ENCODE measurements at regions not wholly inside any gene's neighbourhood (a gene's known extent, or its start where the extent isn't known, plus 50 kb on each side); places are given as distances from the start of the nearest gene placed in this dataset.

DNA sequence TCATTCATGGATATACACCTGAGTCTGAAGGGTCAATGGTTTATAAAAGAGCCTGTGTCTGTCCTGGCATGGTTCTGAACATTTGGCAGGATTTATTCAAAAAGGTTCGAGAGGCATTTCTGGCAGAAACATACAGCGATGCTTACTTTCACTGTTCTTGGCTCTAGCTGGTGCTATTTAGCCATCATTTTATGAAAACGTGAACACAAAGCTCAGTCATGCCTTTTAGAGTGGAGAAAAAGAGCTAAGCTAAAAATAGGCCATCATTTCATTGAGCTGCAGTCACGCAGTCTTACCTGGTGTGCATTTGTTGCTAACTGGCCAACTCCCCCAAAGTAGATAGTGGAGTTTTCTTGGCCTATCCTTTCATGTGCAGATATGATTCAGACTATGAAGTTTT lies 1209.5 kb downstream of the SLC16A7 start:
- DNase-seq (ENCODE audit: low spot score): no peak
- Histone ChIP-seq H3K4me3 (ENCODE audit: low read depth, low read length, poor library complexity, severe bottlenecking) (no peak overlapping the region), H3K27ac (ENCODE audit: low read depth, low read length, poor library complexity, severe bottlenecking) (no peak overlapping the region), H3K9me2 (ENCODE audit: insufficient read depth, low read length) (no peaks in the 10 kb centered on the region), H3K9me3 (ENCODE audit: low read length) (no peaks in the 10 kb centered on the region), H4K20me1 (ENCODE audit: insufficient read depth, low read length) (no peaks in the 10 kb centered on the region), H3K36me3 (ENCODE audit: insufficient read depth, low read length) (no peaks in the 10 kb centered on the region), H3K79me2 (ENCODE audit: insufficient read depth, low read depth, low read length) (no peaks in the 10 kb centered on the region), H3K4me1 (ENCODE audit: insufficient read depth, low read length, poor library complexity, severe bottlenecking) (no peaks in the 10 kb centered on the region), H3K4me2 (ENCODE audit: low read length) (no peak overlapping the region), H2AFZ (ENCODE audit: low read length) (no peak overlapping the region)
- TF ChIP-seq, protein P1, sequence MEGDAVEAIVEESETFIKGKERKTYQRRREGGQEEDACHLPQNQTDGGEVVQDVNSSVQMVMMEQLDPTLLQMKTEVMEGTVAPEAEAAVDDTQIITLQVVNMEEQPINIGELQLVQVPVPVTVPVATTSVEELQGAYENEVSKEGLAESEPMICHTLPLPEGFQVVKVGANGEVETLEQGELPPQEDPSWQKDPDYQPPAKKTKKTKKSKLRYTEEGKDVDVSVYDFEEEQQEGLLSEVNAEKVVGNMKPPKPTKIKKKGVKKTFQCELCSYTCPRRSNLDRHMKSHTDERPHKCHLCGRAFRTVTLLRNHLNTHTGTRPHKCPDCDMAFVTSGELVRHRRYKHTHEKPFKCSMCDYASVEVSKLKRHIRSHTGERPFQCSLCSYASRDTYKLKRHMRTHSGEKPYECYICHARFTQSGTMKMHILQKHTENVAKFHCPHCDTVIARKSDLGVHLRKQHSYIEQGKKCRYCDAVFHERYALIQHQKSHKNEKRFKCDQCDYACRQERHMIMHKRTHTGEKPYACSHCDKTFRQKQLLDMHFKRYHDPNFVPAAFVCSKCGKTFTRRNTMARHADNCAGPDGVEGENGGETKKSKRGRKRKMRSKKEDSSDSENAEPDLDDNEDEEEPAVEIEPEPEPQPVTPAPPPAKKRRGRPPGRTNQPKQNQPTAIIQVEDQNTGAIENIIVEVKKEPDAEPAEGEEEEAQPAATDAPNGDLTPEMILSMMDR (conservative IDR thresholded peaks at IDR 0.05; ENCODE audit: low read length): no peak
- TF ChIP-seq EZH2phosphoT487 (IDR thresholded peaks at IDR 0.05; ENCODE audit: borderline replicate concordance, low read depth, low read length): no peak
- no TSS peak for BruUV-seq (replicated peaks)
- POLR2A ChIA-PET: no interaction called here
- intact Hi-C loops (cut with micrococcal nuclease; ENCODE audit: unreplicated experiment): no loop called here
- CTCF ChIA-PET (ENCODE audit: unreplicated experiment): no interaction called here

DNA sequence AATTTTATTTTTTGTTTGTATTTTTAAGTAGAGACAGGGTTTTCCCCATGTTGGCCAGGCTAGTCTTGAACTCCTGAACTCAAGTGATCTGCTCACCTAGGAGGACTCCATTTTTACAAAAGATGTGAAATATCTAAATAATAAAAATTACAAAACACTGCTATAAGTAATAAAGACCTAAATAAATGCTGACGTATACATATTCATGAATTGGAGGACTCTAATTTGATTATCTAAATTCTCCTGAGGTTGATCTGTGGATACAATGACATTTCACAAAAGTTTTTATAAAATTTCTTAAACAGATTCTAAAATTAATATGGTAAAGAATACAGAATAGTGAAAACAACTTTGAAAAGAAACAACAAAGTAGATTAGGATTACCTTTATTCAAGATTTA lies 1224.0 kb downstream of the SLC16A7 start:
- H3K9me3 ChIP-seq (ENCODE audit: low read length): peaks cover 5% of the 10 kb centered on the region; the same call in 1 of the 2 replicates
- H3K4me2 ChIP-seq (ENCODE audit: low read length): no peak overlapping the region
- no peaks in the 10 kb centered on the region for H3K79me2 ChIP-seq (ENCODE audit: insufficient read depth, low read depth, low read length)
- DNase-seq (ENCODE audit: low spot score): no peak
- POLR2A ChIA-PET: no interaction called here
- H3K4me1 ChIP-seq (ENCODE audit: insufficient read depth, low read length, poor library complexity, severe bottlenecking): no peaks in the 10 kb centered on the region
- no peak for TF ChIP-seq EZH2phosphoT487 (IDR thresholded peaks at IDR 0.05; ENCODE audit: borderline replicate concordance, low read depth, low read length)
- TF ChIP-seq, protein P1 (conservative IDR thresholded peaks at IDR 0.05; ENCODE audit: low read length): no peak
- BruUV-seq (replicated peaks): no TSS peak
- no peak overlapping the region for H3K27ac ChIP-seq (ENCODE audit: low read depth, low read length, poor library complexity, severe bottlenecking)
- H2AFZ ChIP-seq (ENCODE audit: low read length): no peak overlapping the region
- no peak overlapping the region for H3K4me3 ChIP-seq (ENCODE audit: low read depth, low read length, poor library complexity, severe bottlenecking)
- H3K9me2 ChIP-seq (ENCODE audit: insufficient read depth, low read length): no peaks in the 10 kb centered on the region
- intact Hi-C loops (cut with micrococcal nuclease; ENCODE audit: unreplicated experiment): no loop called here
- CTCF ChIA-PET (ENCODE audit: unreplicated experiment): no interaction called here
- H3K36me3 ChIP-seq (ENCODE audit: insufficient read depth, low read length): no peaks in the 10 kb centered on the region
- H4K20me1 ChIP-seq (ENCODE audit: insufficient read depth, low read length): no peaks in the 10 kb centered on the region

DNA sequence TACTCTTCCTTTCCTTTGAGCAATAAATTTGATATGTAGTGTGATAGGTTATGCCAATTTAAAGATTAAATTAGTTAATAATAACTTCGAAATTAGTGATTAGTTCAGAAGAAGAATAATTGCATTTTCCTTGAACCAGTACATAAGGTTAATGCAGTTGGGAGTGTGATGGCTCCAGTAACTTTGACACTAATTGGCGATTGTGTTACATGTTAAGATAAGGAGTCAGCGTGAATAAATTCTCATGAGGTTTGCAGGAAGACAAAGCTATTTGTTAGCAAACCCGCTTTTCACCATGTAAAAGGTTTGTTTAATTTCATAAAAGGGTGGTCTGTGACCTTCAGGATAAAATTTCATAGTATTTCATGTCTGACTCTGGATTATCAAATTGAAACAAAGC lies 1226.8 kb downstream of the SLC16A7 start:
- Histone ChIP-seq H3K4me1 (ENCODE audit: insufficient read depth, low read length, poor library complexity, severe bottlenecking) (no peaks in the 10 kb centered on the region), H3K4me2 (ENCODE audit: low read length) (no peak overlapping the region), H4K20me1 (ENCODE audit: insufficient read depth, low read length) (no peaks in the 10 kb centered on the region), H3K9me3 (ENCODE audit: low read length) (no peaks in the 10 kb centered on the region), H3K4me3 (ENCODE audit: low read depth, low read length, poor library complexity, severe bottlenecking) (no peak overlapping the region), H3K36me3 (ENCODE audit: insufficient read depth, low read length) (no peaks in the 10 kb centered on the region), H3K27ac (ENCODE audit: low read depth, low read length, poor library complexity, severe bottlenecking) (no peak overlapping the region), H3K79me2 (ENCODE audit: insufficient read depth, low read depth, low read length) (no peaks in the 10 kb centered on the region), H3K9me2 (ENCODE audit: insufficient read depth, low read length) (no peaks in the 10 kb centered on the region), H2AFZ (ENCODE audit: low read length) (no peak overlapping the region)
- intact Hi-C loops (cut with micrococcal nuclease; ENCODE audit: unreplicated experiment): no loop called here
- POLR2A ChIA-PET: interaction anchor here (0.7 kb wide), 1 partner anchor 56 kb away, joined by 3 read pairs; no protein-coding TSS in a partner anchor
- TF ChIP-seq EZH2phosphoT487 (IDR thresholded peaks at IDR 0.05; ENCODE audit: borderline replicate concordance, low read depth, low read length): no peak
- TF ChIP-seq, protein P1 (conservative IDR thresholded peaks at IDR 0.05; ENCODE audit: low read length): no peak
- no peak for DNase-seq (ENCODE audit: low spot score)
- CTCF ChIA-PET (ENCODE audit: unreplicated experiment): no interaction called here
- no TSS peak for BruUV-seq (replicated peaks)

Measured in OCI-LY7 (cell line).